HEK293T (cell line): ENCODE measurements at regions not wholly inside any gene's neighbourhood (a gene's known extent, or its start where the extent isn't known, plus 50 kb on each side); places are given as distances from the start of the nearest gene placed in this dataset.

Experiments
- BHLHE40 ChIP-seq: fragments of 450-650 bp; IDR thresholded peaks from 2 replicates; pipeline ENCODE4 v1.6.1; 2016; ENCODE audit warnings: mild to moderate bottlenecking, moderate library complexity, borderline replicate concordance
- FOXA1 ChIP-seq: fragments of 450-650 bp; IDR thresholded peaks from 2 replicates; pipeline ENCODE4 v1.6.1; 2016; ENCODE audit warnings: mild to moderate bottlenecking
- FOXK2 ChIP-seq: fragments of 450-650 bp; IDR thresholded peaks from 2 replicates; pipeline ENCODE4 v1.6.1; 2016; ENCODE audit warnings: mild to moderate bottlenecking
- HDGF ChIP-seq: fragments of 450-650 bp; IDR thresholded peaks from 2 replicates; pipeline ENCODE4 v1.6.1; 2017; ENCODE audit warnings: antibody characterized with exemption, borderline replicate concordance
- L3MBTL2 ChIP-seq: fragments of 450-650 bp; conservative IDR thresholded peaks from 2 replicates; pipeline ENCODE4 v1.6.1; 2016; ENCODE audit warnings: mild to moderate bottlenecking
- LEF1 ChIP-seq: fragments of 450-650 bp; IDR thresholded peaks from 2 replicates; pipeline ENCODE4 v1.6.1; 2017; ENCODE audit warnings: mild to moderate bottlenecking, borderline replicate concordance
- NFRKB ChIP-seq: fragments of 450-650 bp; IDR thresholded peaks from 2 replicates; pipeline ENCODE4 v1.6.1; 2016; ENCODE audit warnings: mild to moderate bottlenecking, moderate library complexity
- SP1 ChIP-seq: fragments of 450-650 bp; IDR thresholded peaks from 2 replicates; pipeline ENCODE4 v1.6.1; 2017
- SUZ12 ChIP-seq: fragments of 450-650 bp; IDR thresholded peaks from 2 replicates; pipeline ENCODE4 v1.6.1; 2016; ENCODE audit warnings: mild to moderate bottlenecking
- TARDBP ChIP-seq: fragments of 450-650 bp; IDR thresholded peaks from 2 replicates; pipeline ENCODE4 v1.6.1; 2016
- ZNF384 ChIP-seq: fragments of 450-650 bp; IDR thresholded peaks from 2 replicates; pipeline ENCODE4 v1.6.1; 2016

DNA sequence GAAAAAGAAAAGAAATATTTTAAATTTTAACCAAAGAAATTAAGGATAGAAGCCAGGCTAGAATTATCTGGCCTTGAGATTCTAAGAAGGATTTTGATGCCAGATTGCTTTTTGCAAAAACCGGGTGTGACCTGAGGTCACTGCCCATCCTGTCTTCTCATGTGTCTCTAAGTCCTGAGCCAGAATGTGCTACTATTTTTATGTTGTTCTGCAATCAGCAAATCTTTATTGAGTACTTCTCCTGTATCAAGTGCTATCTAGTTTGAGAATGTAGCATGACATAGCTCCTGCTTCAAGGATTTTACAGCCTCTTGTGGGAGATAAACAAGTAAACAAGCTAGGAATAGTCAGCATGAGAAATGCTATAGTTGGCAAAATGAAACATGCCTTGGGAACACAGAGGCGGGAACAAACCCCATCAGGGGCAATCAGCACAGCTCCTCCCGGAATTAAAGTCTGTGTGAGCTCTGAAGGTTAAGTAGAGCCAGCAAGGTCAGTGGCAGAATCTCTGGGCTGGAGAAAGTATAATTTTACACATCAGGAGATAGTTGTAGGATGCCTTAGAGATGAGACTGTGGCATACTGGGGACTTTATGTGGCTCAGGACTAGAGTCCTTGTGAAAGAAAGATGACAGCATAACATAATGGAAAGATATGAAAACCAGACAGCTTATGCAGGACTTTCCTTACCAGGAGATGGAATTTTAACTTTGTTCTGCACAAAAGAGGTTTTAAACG lies 899.5 kb upstream of the SLC10A2 start:
- TF ChIP-seq ZNF384 (no peak), SUZ12 (no peak), L3MBTL2 (no peak), HDGF (no peak), FOXA1 (no peak), SP1 (no peak), LEF1 (no peak), NFRKB (no peak), BHLHE40 (no peak), FOXK2 (no peak), TARDBP (no peak)
